Aorta (tissue), 5 donors: ENCODE measurements at regions not wholly inside any gene's neighbourhood (a gene's known extent, or its start where the extent isn't known, plus 50 kb on each side); places are given as distances from the start of the nearest gene placed in this dataset.
A peak's percentile ranks its signal among the peaks of the same experiment; 100 is the strongest.

Experiments used
- ATAC-seq: fragments of 200-7000 bp; cut with Tn5 transposase; one replicate; pipeline ENCODE4 v1.9.1; 2022; ENCODE audit warnings: moderate library complexity; ENCODE audit not compliant: low FRiP score
- DNase-seq, 2 donors: peaks; one replicate each; pipeline ENCODE4 v3.0.0-alpha.2; 2020
- H3K27ac ChIP-seq, 2 donors: one replicate each; pipeline ENCODE4 v1.5.1; 2013; ENCODE audit warnings: low read length in 2 of 2, mild to moderate bottlenecking in 2 of 2, moderate library complexity in 2 of 2, control low read depth in 1 of 2, inconsistent platforms in 1 of 2, low read depth in 1 of 2
- H3K27me3 ChIP-seq, 2 donors: one replicate each; pipeline ENCODE4 v1.6.1; 2013; ENCODE audit warnings: control low read depth in 1 of 2, low read length in 1 of 2, mild to moderate bottlenecking in 1 of 2, moderate library complexity in 1 of 2; ENCODE audit not compliant: insufficient read depth in 2 of 2, control insufficient read depth in 1 of 2
- H3K36me3 ChIP-seq, 2 donors: one replicate each; pipeline ENCODE4 v1.6.1; 2013; ENCODE audit warnings: control low read depth in 1 of 2, low read length in 1 of 2, mild to moderate bottlenecking in 1 of 2; ENCODE audit not compliant: insufficient read depth in 2 of 2, control insufficient read depth in 1 of 2
- H3K4me1 ChIP-seq, 2 donors: one replicate each; pipeline ENCODE4 v1.6.1; 2013; ENCODE audit warnings: low read length in 2 of 2, control low read depth in 1 of 2, mild to moderate bottlenecking in 1 of 2, moderate library complexity in 1 of 2; ENCODE audit not compliant: insufficient read depth in 2 of 2, control insufficient read depth in 1 of 2
- H3K4me3 ChIP-seq, 2 donors: one replicate each; pipeline ENCODE4 v1.5.1; 2013; ENCODE audit warnings: low read length in 2 of 2, control low read depth in 1 of 2, mild to moderate bottlenecking in 1 of 2
- H3K9me3 ChIP-seq: one replicate; pipeline ENCODE4 v1.6.1; 2013; ENCODE audit warnings: mild to moderate bottlenecking, low read length; ENCODE audit not compliant: control insufficient read depth
- WGBS, 2 donors: extraction: QIAGEN DNeasy Blood & Tissue Kit; methylation state at CpG; one replicate each; pipeline ENCODE4 v1.1.7; 2013; 5-methylcytosine and 5-hydroxymethylcytosine counted together
- intact Hi-C, 2 donors: fragments of 100-400 bp; cut with DNase I; formaldehyde crosslinking; loops; one replicate each; pipeline versions ENCODE4 v1.14.2 to v1.15.0; 2022
- donor health status: healthy with polysubstance abuse.
- donor health status: Bipolar disorder and iron deficiency.
- donor health status: DM: no; HTN: no; CAD: no.
- donor health status: DM: no; HTN: no; CAD: no.
- donor health status: DM: yes; HTN: yes; CAD: no.

GRCh38 chr4:53784112-53784511, 192.8 kb upstream of the LNX1 start:
- intact Hi-C loops: no loop called here
- DNase-seq (no peak), ATAC-seq (no peak)
- no peaks in the 10 kb centered on the region for H3K36me3 ChIP-seq
- no peaks in the 10 kb centered on the region for H3K4me1 ChIP-seq
- H3K27me3 ChIP-seq: no peaks in the 10 kb centered on the region
- 98 to 99% methylated on average over 3 of the region's 3 CpGs for WGBS, 2 donors
- no peak overlapping the region for H3K27ac ChIP-seq
- no peaks in the 10 kb centered on the region for H3K9me3 ChIP-seq
- H3K4me3 ChIP-seq: no peak overlapping the region

- Histone ChIP-seq H3K27me3 (no peaks in the 10 kb centered on the region), H3K4me3 (no peak overlapping the region), H3K9me3 (no peaks in the 10 kb centered on the region), H3K36me3 (no peaks in the 10 kb centered on the region), H3K27ac (no peak overlapping the region), H3K4me1 (no peaks in the 10 kb centered on the region)
- ATAC-seq (no peak), DNase-seq (no peak)
- 42 to 84% methylated on average over 1 of the region's 1 CpG for WGBS, 2 donors
- intact Hi-C loops: no loop called here
Measured at GRCh38 chr4:53783208-53783859, 192.0 kb upstream of the LNX1 start.

- DNase-seq (no peak), ATAC-seq (no peak)
- no peaks in the 10 kb centered on the region for H3K27me3 ChIP-seq
- no peaks in the 10 kb centered on the region for H3K4me1 ChIP-seq
- intact Hi-C loops: no loop called here
- H3K27ac ChIP-seq: no peak overlapping the region
- WGBS, 2 donors: 36 to 48% methylated on average over 2 of the region's 2 CpGs
- no peak overlapping the region for H3K4me3 ChIP-seq
- H3K36me3 ChIP-seq: no peaks in the 10 kb centered on the region
- no peaks in the 10 kb centered on the region for H3K9me3 ChIP-seq
Measured at GRCh38 chr4:53782458-53782845, 191.2 kb upstream of the LNX1 start.

- Histone ChIP-seq H3K4me3 (no peak overlapping the region), H3K4me1 (no peaks in the 10 kb centered on the region), H3K9me3 (no peaks in the 10 kb centered on the region), H3K27me3 (no peaks in the 10 kb centered on the region), H3K36me3 (no peaks in the 10 kb centered on the region), H3K27ac (no peak overlapping the region)
- no peak for DNase-seq
- intact Hi-C loops: no loop called here
- no peak for ATAC-seq
- 60 to 61% methylated on average over 10 of the region's 10 CpGs for WGBS, 2 donors
Measured at GRCh38 chr4:53781629-53782457, 190.6 kb upstream of the LNX1 start.

GRCh38 chr4:53780736-53781400, 189.6 kb upstream of the LNX1 start:
- Histone ChIP-seq H3K4me1 (no peaks in the 10 kb centered on the region), H3K27me3 (no peaks in the 10 kb centered on the region), H3K27ac (no peak overlapping the region), H3K9me3 (no peaks in the 10 kb centered on the region), H3K36me3 (no peaks in the 10 kb centered on the region), H3K4me3 (no peak overlapping the region)
- WGBS, 2 donors: 96 to 97% methylated on average over 4 of the region's 4 CpGs
- DNase-seq (no peak), ATAC-seq (no peak)
- intact Hi-C loops: no loop called here

GRCh38 chr4:53779025-53779424, 187.7 kb upstream of the LNX1 start:
- intact Hi-C loops: no loop called here

GRCh38 chr4:53778155-53778554, 186.9 kb upstream of the LNX1 start:
- WGBS, 2 donors: 31 to 38% methylated on average over 2 of the region's 2 CpGs
- DNase-seq: no peak
- no peaks in the 10 kb centered on the region for H3K36me3 ChIP-seq
- H3K9me3 ChIP-seq: no peaks in the 10 kb centered on the region
- peak; percentile 33 for ATAC-seq
- H3K27me3 ChIP-seq: no peaks in the 10 kb centered on the region
- no peaks in the 10 kb centered on the region for H3K4me1 ChIP-seq
- intact Hi-C loops: no loop called here
- H3K27ac ChIP-seq: no peak overlapping the region
- no peak overlapping the region for H3K4me3 ChIP-seq

More at GRCh38 chr4:53779025-53779424, 187.7 kb upstream of the LNX1 start:
- DNase-seq: no peak
- Histone ChIP-seq H3K27ac (no peak overlapping the region), H3K9me3 (no peaks in the 10 kb centered on the region), H3K36me3 (no peaks in the 10 kb centered on the region), H3K4me1 (no peaks in the 10 kb centered on the region), H3K4me3 (no peak overlapping the region), H3K27me3 (no peaks in the 10 kb centered on the region)
- no peak for ATAC-seq
- 62 to 74% methylated on average over 3 of the region's 3 CpGs for WGBS, 2 donors

- H3K27ac ChIP-seq: no peak overlapping the region
Measured at GRCh38 chr4:53777244-53777984, 186.1 kb upstream of the LNX1 start.

More at GRCh38 chr4:53777244-53777984, 186.1 kb upstream of the LNX1 start:
- no peaks in the 10 kb centered on the region for H3K9me3 ChIP-seq
- WGBS, 2 donors: 65% methylated on average over 4 of the region's 4 CpGs
- DNase-seq: no peak
- intact Hi-C loops: no loop called here
- no peak overlapping the region for H3K4me3 ChIP-seq
- no peak for ATAC-seq
- no peaks in the 10 kb centered on the region for H3K4me1 ChIP-seq
- H3K27me3 ChIP-seq: no peaks in the 10 kb centered on the region
- H3K36me3 ChIP-seq: no peaks in the 10 kb centered on the region
